GM23338 (cell line): ENCODE measurements at regions not wholly inside any gene's neighbourhood (a gene's known extent, or its start where the extent isn't known, plus 50 kb on each side); places are given as distances from the start of the nearest gene placed in this dataset.

ENCODE experiments used
- ATAC-seq: fragments of 200-7000 bp; cut with Tn5 transposase; 3 replicates; pipeline ENCODE4 v1.9.1; 2020
- DNase-seq: peaks from one replicate; pipeline ENCODE4 v3.0.0-alpha.2; 2015; ENCODE audit warnings: low spot score
- H2AFZ ChIP-seq: fragments of 200-600 bp; sonication (generic); 2 replicates; pipeline ENCODE4 v1.8.0; 2016; ENCODE audit warnings: antibody characterized with exemption, mild to moderate bottlenecking, moderate library complexity
- H3F3A ChIP-seq: fragments of 200-600 bp; sonication (generic); replicated peaks from 2 replicates; pipeline ENCODE4 v1.8.0; 2017; ENCODE audit warnings: antibody characterized with exemption, mixed run types, low read depth
- H3K27ac ChIP-seq: fragments of 200-600 bp; sonication (generic); 2 replicates; pipeline ENCODE4 v1.6.1; 2016; ENCODE audit warnings: low read depth
- H3K27me3 ChIP-seq: fragments of 200-600 bp; sonication (generic); 2 replicates; pipeline ENCODE4 v1.8.0; 2016; ENCODE audit warnings: mild to moderate bottlenecking, mixed run types, moderate library complexity; ENCODE audit not compliant: insufficient read depth
- H3K36me3 ChIP-seq: fragments of 200-600 bp; sonication (generic); 2 replicates; pipeline ENCODE4 v1.8.0; 2016; ENCODE audit warnings: mild to moderate bottlenecking; ENCODE audit not compliant: insufficient read depth
- H3K4me1 ChIP-seq: fragments of 200-600 bp; sonication (generic); 2 replicates; pipeline ENCODE4 v1.8.0; 2016; ENCODE audit warnings: mild to moderate bottlenecking, moderate library complexity; ENCODE audit not compliant: insufficient read depth
- H3K4me2 ChIP-seq: fragments of 200-600 bp; sonication (generic); 2 replicates; pipeline ENCODE4 v1.7.1; 2017; ENCODE audit warnings: mixed run types
- H3K4me3 ChIP-seq: fragments of 200-600 bp; sonication (generic); 2 replicates; pipeline ENCODE4 v1.6.1; 2016; ENCODE audit warnings: mixed run types
- H3K79me2 ChIP-seq: fragments of 200-600 bp; sonication (generic); replicated peaks from 2 replicates; pipeline ENCODE4 v1.8.0; 2017; ENCODE audit warnings: mild to moderate bottlenecking; ENCODE audit not compliant: insufficient read depth
- H3K9me2 ChIP-seq: fragments of 200-600 bp; sonication (generic); 2 replicates; pipeline ENCODE4 v1.8.0; 2017; ENCODE audit not compliant: insufficient read depth
- H4K20me1 ChIP-seq: fragments of 200-600 bp; sonication (generic); replicated peaks from 2 replicates; pipeline ENCODE4 v1.8.0; 2017; ENCODE audit warnings: mild to moderate bottlenecking; ENCODE audit not compliant: insufficient read depth
- H3K27ac Mint-ChIP-seq: 2 replicates; pipeline ENCODE4 v1.8.0; 2020; ENCODE audit warnings: inconsistent platforms, mild to moderate bottlenecking, moderate library complexity, mixed read lengths
- H3K27me3 Mint-ChIP-seq: 3 replicates; pipeline ENCODE4 v1.8.0; 2022; ENCODE audit warnings: low read depth, mild to moderate bottlenecking, moderate library complexity, mixed read lengths, inconsistent platforms; ENCODE audit not compliant: insufficient read depth, poor library complexity
- H3K36me3 Mint-ChIP-seq: 3 replicates; pipeline ENCODE4 v1.8.0; 2021; ENCODE audit warnings: low read depth, mild to moderate bottlenecking, inconsistent platforms, moderate library complexity, mixed read lengths
- H3K4me1 Mint-ChIP-seq: 3 replicates; pipeline ENCODE4 v1.8.0; 2020; ENCODE audit warnings: mild to moderate bottlenecking, inconsistent platforms, mixed read lengths
- H3K4me3 Mint-ChIP-seq: 3 replicates; pipeline ENCODE4 v1.8.0; 2021; ENCODE audit warnings: moderate library complexity, mild to moderate bottlenecking, inconsistent platforms, mixed read lengths
- H3K9me3 Mint-ChIP-seq: 3 replicates; pipeline ENCODE4 v1.8.0; 2020; ENCODE audit warnings: moderate library complexity, mild to moderate bottlenecking, inconsistent platforms, mixed read lengths
- EZH2 ChIP-seq: fragments of 200-600 bp; sonication (generic); IDR thresholded peaks from one replicate; pipeline ENCODE4 v1.8.0; 2017; ENCODE audit warnings: antibody characterized with exemption, mild to moderate bottlenecking, low read depth; ENCODE audit not compliant: unreplicated experiment
- EZH2phosphoT487 ChIP-seq: fragments of 200-600 bp; sonication (generic); IDR thresholded peaks from one replicate; pipeline ENCODE4 v1.8.1; 2018; ENCODE audit warnings: antibody characterized with exemption; ENCODE audit not compliant: unreplicated experiment
- NANOG ChIP-seq: IDR thresholded peaks from 2 replicates; pipeline ENCODE4 v1.6.1; 2016; ENCODE audit warnings: antibody characterized with exemption, borderline replicate concordance
- ZNF114 ChIP-seq: fragments of 250-450 bp; sonication (Bioruptor Pico); IDR thresholded peaks from 2 replicates; pipeline ENCODE4 v1.5.0; 2020; ENCODE audit warnings: mild to moderate bottlenecking, moderate library complexity
- ZNF331 ChIP-seq: fragments of 250-450 bp; sonication (Bioruptor Pico); IDR thresholded peaks from 2 replicates; pipeline ENCODE4 v1.5.0; 2020; ENCODE audit warnings: low read depth, mild to moderate bottlenecking, moderate library complexity
- TF ChIP-seq, protein P1 (sequence below), 2 experiments: fragments of 200-600 bp in 1 of 2; sonication (generic) in 1 of 2; conservative IDR thresholded peaks; 2 replicates each; pipeline versions ENCODE4 v1.5.1 to v1.6.1; 2016 to 2017; ENCODE audit warnings: antibody characterized with exemption in 2 of 2, low read depth in 2 of 2, mild to moderate bottlenecking in 2 of 2, moderate library complexity in 1 of 2
- TF ChIP-seq, protein P2 (sequence below): IDR thresholded peaks from 2 replicates; pipeline ENCODE4 v1.6.1; 2016; ENCODE audit warnings: antibody characterized with exemption
- TF ChIP-seq, protein P3 (sequence below): IDR thresholded peaks from one replicate; pipeline ENCODE4 v1.6.1; 2018; ENCODE audit warnings: antibody characterized with exemption; ENCODE audit not compliant: unreplicated experiment

DNA sequence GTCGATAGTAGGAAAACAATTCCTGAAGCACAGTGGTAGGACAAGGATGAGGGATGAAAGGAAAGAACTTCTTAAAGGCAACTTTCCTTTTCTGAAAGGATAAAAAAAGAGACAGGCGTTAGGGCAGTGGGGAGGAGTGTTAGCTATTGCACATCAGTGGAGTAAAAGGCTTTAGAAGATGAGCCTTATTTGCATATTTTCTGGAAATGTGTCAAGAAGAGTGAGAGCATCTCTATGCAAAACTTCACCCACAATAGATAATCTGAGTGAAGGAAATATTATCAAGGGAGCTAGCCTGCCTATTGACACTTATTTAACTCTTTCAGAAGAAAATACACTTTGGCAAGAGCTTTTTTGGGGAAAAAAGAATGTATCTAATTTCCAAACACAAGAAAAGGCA lies 151.6 kb downstream of the MACIR start:
- no peak for TF ChIP-seq EZH2
- H3K4me3 ChIP-seq, result no peak overlapping the region
- ATAC-seq (no peak), DNase-seq (no peak)
- Mint-ChIP-seq H3K4me3 (no peak overlapping the region), H3K9me3 (no peaks in the 10 kb centered on the region), H3K36me3 (no peaks in the 10 kb centered on the region), H3K27ac (no peak overlapping the region), H3K4me1 (no peaks in the 10 kb centered on the region), H3K27me3 (no peaks in the 10 kb centered on the region)
- H3K36me3 ChIP-seq, result no peaks in the 10 kb centered on the region
- no peaks in the 10 kb centered on the region for H4K20me1 ChIP-seq
- no peak overlapping the region for H3K27ac ChIP-seq
- H2AFZ ChIP-seq, result no peak overlapping the region
- H3K4me1 ChIP-seq, result no peaks in the 10 kb centered on the region
- 0 out of 2 replicates have a peak, but pooled peaks cover 3% of the 10 kb centered on the region for H3K9me2 ChIP-seq
- H3K79me2 ChIP-seq, result no peaks in the 10 kb centered on the region
- H3F3A ChIP-seq, result no peaks in the 10 kb centered on the region
- H3K4me2 ChIP-seq, result no peak overlapping the region
- H3K27me3 ChIP-seq, result no peaks in the 10 kb centered on the region

DNA sequence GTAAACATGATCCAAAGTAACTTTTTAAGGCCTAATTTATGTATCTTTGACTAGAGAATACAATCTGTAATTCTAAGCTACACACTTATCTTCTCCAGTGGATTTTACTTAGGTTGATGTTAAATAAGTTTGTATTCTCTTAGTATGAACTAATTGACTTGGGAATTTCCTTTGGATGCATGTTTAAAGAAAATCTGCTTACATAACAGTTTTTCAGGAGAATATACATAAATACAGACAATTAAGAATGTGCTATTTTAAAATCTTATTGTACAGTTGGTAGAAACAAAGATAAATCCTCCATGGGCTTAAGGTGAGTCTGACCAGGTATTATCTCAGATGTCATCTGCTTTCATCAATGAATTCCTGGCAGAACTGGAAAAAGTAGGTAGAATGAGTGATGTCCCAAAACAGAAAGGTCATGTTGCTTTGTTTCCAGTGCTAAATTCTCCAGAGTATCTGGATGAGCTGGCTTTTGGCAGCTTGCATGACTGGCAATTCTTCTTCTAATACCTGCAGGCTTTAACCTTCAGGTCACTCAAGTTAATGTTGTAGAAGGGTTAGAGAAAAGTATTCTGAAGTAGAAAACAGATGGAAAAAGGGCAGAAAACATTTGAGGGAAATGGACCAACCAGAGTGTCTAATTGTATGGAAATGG lies 150.6 kb downstream of the MACIR start:
- Histone ChIP-seq H3K27me3 (no peaks in the 10 kb centered on the region), H3K27ac (no peak overlapping the region), H4K20me1 (no peaks in the 10 kb centered on the region), H3K79me2 (no peaks in the 10 kb centered on the region), H3K36me3 (no peaks in the 10 kb centered on the region), H3K4me2 (no peak overlapping the region), H3F3A (no peaks in the 10 kb centered on the region), H3K9me2 (0 out of 2 replicates have a peak, but pooled peaks cover 3% of the 10 kb centered on the region), H3K4me3 (no peak overlapping the region), H2AFZ (no peak overlapping the region), H3K4me1 (no peaks in the 10 kb centered on the region)
- Mint-ChIP-seq H3K9me3 (no peaks in the 10 kb centered on the region), H3K27me3 (no peaks in the 10 kb centered on the region), H3K4me1 (no peaks in the 10 kb centered on the region), H3K36me3 (no peaks in the 10 kb centered on the region), H3K4me3 (no peak overlapping the region), H3K27ac (no peak overlapping the region)
- DNase-seq, result no peak
- ATAC-seq, result no peak
- TF ChIP-seq EZH2phosphoT487 (no peak), NANOG (no peak), ZNF331 (CRISPR knock-in tag) (no peak), ZNF114 (CRISPR knock-in tag) (no peak)
- TF ChIP-seq, protein P1, sequence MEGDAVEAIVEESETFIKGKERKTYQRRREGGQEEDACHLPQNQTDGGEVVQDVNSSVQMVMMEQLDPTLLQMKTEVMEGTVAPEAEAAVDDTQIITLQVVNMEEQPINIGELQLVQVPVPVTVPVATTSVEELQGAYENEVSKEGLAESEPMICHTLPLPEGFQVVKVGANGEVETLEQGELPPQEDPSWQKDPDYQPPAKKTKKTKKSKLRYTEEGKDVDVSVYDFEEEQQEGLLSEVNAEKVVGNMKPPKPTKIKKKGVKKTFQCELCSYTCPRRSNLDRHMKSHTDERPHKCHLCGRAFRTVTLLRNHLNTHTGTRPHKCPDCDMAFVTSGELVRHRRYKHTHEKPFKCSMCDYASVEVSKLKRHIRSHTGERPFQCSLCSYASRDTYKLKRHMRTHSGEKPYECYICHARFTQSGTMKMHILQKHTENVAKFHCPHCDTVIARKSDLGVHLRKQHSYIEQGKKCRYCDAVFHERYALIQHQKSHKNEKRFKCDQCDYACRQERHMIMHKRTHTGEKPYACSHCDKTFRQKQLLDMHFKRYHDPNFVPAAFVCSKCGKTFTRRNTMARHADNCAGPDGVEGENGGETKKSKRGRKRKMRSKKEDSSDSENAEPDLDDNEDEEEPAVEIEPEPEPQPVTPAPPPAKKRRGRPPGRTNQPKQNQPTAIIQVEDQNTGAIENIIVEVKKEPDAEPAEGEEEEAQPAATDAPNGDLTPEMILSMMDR (conservative IDR thresholded peaks at IDR 0.05; ENCODE audit: low read depth in 2 of 2), result no peak
- TF ChIP-seq, protein P2, sequence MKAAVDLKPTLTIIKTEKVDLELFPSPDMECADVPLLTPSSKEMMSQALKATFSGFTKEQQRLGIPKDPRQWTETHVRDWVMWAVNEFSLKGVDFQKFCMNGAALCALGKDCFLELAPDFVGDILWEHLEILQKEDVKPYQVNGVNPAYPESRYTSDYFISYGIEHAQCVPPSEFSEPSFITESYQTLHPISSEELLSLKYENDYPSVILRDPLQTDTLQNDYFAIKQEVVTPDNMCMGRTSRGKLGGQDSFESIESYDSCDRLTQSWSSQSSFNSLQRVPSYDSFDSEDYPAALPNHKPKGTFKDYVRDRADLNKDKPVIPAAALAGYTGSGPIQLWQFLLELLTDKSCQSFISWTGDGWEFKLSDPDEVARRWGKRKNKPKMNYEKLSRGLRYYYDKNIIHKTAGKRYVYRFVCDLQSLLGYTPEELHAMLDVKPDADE, result no peak
- TF ChIP-seq, protein P3, sequence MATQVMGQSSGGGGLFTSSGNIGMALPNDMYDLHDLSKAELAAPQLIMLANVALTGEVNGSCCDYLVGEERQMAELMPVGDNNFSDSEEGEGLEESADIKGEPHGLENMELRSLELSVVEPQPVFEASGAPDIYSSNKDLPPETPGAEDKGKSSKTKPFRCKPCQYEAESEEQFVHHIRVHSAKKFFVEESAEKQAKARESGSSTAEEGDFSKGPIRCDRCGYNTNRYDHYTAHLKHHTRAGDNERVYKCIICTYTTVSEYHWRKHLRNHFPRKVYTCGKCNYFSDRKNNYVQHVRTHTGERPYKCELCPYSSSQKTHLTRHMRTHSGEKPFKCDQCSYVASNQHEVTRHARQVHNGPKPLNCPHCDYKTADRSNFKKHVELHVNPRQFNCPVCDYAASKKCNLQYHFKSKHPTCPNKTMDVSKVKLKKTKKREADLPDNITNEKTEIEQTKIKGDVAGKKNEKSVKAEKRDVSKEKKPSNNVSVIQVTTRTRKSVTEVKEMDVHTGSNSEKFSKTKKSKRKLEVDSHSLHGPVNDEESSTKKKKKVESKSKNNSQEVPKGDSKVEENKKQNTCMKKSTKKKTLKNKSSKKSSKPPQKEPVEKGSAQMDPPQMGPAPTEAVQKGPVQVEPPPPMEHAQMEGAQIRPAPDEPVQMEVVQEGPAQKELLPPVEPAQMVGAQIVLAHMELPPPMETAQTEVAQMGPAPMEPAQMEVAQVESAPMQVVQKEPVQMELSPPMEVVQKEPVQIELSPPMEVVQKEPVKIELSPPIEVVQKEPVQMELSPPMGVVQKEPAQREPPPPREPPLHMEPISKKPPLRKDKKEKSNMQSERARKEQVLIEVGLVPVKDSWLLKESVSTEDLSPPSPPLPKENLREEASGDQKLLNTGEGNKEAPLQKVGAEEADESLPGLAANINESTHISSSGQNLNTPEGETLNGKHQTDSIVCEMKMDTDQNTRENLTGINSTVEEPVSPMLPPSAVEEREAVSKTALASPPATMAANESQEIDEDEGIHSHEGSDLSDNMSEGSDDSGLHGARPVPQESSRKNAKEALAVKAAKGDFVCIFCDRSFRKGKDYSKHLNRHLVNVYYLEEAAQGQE, result no peak
